NCI-H69 (cell line): ENCODE measurements at regions not wholly inside any gene's neighbourhood (a gene's known extent, or its start where the extent isn't known, plus 50 kb on each side); places are given as distances from the start of the nearest gene placed in this dataset.
"Not testable (repeated sequence)": the region's sequence is repeated elsewhere in the genome, so short reads cannot be mapped to it uniquely, and the experiment has no call there.

Experiments
- DNase-seq: peaks from one replicate; lab custom pipeline; 2025; lab: John Stamatoyannopoulos, UW

- peak; percentile 91 for DNase-seq
Observed at GRCh38 chr17:20908313-20909267, 134.2 kb downstream of the USP22 start.

GRCh38 chr17:20914658-20915057 is 128.2 kb downstream of the USP22 start:
- no peak for DNase-seq

DNA sequence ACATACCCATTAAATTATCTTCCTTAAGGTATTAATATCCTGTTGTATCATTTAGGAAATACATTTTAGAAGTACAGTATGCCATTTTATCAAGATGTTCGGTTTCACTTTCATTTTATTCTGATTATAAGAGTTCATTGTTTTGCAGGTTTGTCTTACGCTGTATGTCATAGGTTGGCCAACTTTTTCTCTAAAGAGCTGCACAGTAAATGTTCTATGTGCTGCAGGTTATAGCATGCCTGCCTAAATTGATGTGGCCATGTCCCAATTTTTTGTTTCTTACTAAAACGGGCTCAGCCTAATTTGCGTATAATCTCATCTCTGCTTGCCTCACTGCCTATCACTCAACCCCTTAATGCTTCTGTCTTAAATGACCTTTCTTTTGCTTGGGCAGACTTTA is 126.4 kb downstream of the USP22 start:
- DNase-seq, result no peak

DNA sequence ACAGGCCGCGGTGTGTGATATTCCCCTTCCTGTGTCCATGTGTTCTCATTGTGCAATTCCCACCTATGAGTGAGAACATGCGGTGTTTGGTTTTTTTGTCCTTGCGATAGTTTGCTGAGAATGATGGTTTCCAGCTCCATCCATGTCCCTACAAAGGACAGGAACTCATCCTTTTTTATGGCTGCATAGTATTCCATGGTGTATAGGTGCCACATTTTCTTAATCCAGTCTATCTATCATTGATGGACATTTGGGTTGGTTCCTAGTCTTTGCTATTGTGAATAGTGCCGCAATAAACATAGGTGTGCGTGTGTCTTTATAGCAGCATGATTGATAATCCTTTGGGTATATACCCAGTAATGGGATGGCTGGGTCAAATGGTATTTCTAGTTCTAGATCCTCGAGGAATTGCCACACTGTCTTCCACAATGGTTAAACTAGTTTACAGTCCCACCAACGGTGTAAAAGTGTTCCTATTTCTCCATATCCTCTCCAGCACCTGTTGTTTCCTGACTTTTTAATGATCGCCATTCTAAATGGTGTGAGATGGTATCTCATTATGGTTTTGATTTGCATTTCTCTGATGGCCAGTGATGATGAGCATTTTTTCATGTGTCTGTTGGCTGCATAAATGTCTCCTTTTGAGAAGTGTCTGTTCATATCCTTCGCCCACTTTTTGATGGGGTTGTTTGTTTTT is 125.1 kb downstream of the USP22 start:
- not testable (repeated sequence) for DNase-seq

DNA sequence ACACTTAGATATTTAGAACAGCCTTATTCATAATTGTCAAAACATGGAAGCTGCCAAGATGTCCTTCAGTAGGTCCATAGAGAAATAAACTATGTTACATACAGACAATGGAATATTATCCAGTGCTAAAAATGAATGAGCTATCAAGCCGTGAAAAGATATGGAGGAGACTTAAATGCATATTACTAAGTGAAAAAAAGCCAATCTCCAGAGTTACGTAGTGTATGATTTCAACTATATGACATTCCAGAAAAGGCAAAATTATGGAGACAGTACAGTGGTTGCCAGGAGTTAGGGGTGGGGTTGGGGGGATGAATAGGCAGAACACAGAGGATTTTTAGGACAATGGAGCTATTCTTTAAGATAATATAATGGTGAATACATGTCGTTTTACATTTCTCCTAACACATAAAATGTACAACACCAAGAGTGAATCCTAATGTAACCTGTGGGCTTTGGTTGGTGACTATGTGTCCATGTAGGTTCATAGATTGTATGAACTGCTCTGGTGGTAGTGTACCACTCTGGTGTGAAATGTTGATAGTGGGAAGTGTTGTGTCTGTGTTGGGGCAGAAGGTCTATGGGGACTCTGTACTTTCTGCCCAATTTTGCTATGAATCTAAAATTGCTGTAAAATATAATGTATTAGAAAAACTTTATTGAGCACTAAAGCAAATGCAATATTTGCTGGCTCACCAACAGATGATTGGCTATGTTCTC is 122.6 kb downstream of the USP22 start:
- DNase-seq, result no peak

- DNase-seq, result no peak
Observed at GRCh38 chr17:20920815-20921199, 122.0 kb downstream of the USP22 start.

DNA sequence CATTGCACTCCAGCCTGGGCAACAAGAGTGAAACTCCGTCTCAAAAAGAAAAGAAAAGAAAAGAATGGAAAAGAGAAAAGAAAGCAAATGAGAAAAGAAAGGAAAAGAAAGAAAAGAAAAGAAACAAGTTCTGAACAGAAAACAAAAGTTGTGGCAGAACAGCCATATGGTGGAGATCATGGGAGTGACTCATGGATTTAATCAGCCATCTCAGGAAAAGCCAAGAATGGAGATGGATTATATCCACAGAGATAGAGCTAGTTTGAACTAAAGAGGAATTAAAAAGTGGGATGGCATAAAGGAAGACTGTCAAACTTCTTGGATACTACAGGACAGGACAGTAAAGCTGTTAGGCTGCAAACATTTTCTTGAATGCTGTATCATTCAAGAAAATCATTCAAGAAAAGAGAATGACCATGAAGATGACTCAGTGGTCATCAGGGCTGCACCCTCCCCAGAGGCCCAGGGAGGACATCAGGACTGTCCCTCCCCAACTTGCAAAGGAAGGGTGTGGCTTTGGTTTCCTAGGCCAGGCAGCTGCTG is 120.6 kb downstream of the USP22 start:
- no peak for DNase-seq

GRCh38 chr17:20924306-20924705 is 118.5 kb downstream of the USP22 start:
- no peak for DNase-seq

DNA sequence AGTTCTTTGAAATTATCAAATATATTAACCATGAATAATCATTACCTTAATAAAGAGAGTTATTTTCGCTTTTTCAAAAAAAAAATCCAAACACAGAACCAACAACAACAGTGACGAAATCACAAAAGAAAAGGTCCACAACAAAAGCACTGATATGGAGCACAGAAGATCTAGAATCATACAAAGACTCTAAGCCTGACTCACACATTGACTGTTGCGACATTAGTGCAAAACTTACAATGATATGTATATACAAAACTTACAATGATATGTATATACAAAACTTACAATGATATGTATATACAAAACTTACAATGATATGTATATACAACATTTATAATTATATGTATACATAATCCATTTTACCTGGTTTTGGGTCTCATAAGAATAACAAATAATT is 117.7 kb downstream of the USP22 start:
- DNase-seq, result no peak

GRCh38 chr17:20925954-20926353 is 116.9 kb downstream of the USP22 start:
- no peak for DNase-seq

GRCh38 chr17:20926532-20926931 is 116.3 kb downstream of the USP22 start:
- DNase-seq, result no peak

GRCh38 chr17:20927308-20927977 is 115.4 kb downstream of the USP22 start:
- DNase-seq, result no peak

- no peak for DNase-seq
Observed at GRCh38 chr17:20929334-20929733, 113.5 kb downstream of the USP22 start.

DNA sequence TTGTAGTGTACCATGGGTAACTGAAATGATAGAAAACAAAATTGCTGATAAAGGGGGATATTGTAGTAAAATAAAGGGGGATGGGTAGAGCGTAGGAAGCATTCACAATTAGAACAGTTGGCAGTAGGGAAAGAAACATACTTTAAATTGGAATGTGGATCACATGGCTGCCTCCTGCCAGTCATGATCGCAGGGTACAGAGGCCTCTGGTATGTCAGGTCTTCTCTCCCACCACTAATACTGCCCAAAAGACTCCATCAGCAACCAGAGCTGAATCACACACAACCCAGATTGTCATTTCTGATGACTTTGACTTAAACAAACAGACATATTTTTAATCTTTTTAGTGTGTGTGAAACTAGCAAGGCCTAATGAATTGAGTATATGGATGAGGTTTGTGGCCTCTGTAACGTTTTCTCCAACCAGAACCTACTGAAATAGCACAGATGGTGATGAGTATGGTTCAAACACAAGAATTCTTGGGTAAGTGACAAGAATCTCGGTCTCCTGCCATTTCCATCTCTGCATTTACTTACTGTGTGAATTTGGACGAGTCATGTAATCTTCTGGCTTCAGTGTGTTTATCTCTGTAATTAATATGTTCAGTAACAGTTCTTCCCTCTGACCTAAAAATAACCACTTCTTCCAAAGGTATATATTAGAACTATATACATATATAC is 112.6 kb downstream of the USP22 start:
- no peak for DNase-seq

- not testable (repeated sequence) for DNase-seq
Observed at GRCh38 chr17:20933040-20933439, 109.8 kb downstream of the USP22 start.

DNA sequence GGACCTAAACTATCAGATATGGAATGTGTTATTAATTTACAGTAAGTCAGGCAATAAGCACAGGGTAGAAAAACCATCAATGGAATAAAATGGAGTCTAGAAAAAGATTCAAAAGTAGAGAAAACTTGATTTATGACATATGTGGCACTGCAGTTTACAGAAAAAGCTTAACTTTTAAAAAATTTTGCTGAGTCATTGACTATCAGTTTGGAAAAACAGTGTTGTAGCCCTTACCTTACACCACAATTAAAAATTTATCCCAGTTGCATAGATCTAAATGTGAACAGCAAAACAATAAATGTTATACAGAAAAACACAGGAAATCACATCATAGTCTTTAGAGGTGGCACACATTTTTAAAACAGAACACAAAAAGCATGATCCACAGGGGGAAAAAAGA is 108.5 kb downstream of the USP22 start:
- no peak for DNase-seq

- peak; percentile 37 for DNase-seq
Observed at GRCh38 chr17:20935740-20936139, 107.1 kb downstream of the USP22 start.

GRCh38 chr17:20938244-20938643 is 104.6 kb downstream of the USP22 start:
- DNase-seq, result no peak

- no peak for DNase-seq
Observed at GRCh38 chr17:20938988-20939615, 103.7 kb downstream of the USP22 start.

DNA sequence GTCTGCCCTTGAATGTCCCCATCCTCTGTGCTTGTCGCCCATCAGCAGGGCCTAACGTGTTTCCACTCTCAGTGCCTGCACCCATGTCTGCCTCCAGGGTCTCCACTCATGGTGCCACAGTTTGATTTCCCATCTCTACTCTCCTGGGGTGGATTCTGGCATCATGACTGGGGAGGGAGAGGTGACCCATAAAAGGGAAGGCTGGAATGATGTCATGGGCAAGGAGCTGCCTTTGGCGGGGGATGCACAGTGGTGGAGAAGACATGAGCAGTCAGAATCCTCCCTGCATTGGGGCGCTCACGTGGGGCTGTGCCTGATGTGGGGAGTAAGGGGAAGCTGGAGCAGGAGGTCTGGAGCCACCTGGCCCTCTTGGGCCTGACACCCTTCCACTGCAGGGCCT is 100.9 kb downstream of the USP22 start:
- DNase-seq, result no peak
